Activated T-helper 17 cell treated with anti-CD3 and anti-CD28 coated beads, Interleukin-2, amount 50 U/mL, for 72 hours (primary cell): ENCODE measurements at regions not wholly inside any gene's neighbourhood (a gene's known extent, or its start where the extent isn't known, plus 50 kb on each side); places are given as distances from the start of the nearest gene placed in this dataset.
"Not testable (repeated sequence)": the region's sequence is repeated elsewhere in the genome, so short reads cannot be mapped to it uniquely, and the experiment has no call there.

Source experiments
- ATAC-seq: fragments of 150-1000 bp; cut with Tn5 transposase; replicated peaks from 2 replicates; pipeline ENCODE4 v1.10.0; 2021; ENCODE audit warnings: mild to moderate bottlenecking, moderate library complexity
- H3K27ac Mint-ChIP-seq: one replicate; pipeline ENCODE4 v1.8.0; 2022; ENCODE audit warnings: mixed read lengths
- H3K27me3 Mint-ChIP-seq: one replicate; pipeline ENCODE4 v1.8.0; 2022; ENCODE audit warnings: mixed read lengths
- H3K36me3 Mint-ChIP-seq: one replicate; pipeline ENCODE4 v1.8.0; 2022; ENCODE audit warnings: low read depth, mild to moderate bottlenecking, mixed read lengths
- H3K4me1 Mint-ChIP-seq: one replicate; pipeline ENCODE4 v1.8.0; 2022; ENCODE audit warnings: mixed read lengths
- H3K4me3 Mint-ChIP-seq: one replicate; pipeline ENCODE4 v1.8.0; 2022; ENCODE audit warnings: mild to moderate bottlenecking, mixed read lengths
- H3K9me3 Mint-ChIP-seq: one replicate; pipeline ENCODE4 v1.8.0; 2022; ENCODE audit warnings: mixed read lengths

DNA sequence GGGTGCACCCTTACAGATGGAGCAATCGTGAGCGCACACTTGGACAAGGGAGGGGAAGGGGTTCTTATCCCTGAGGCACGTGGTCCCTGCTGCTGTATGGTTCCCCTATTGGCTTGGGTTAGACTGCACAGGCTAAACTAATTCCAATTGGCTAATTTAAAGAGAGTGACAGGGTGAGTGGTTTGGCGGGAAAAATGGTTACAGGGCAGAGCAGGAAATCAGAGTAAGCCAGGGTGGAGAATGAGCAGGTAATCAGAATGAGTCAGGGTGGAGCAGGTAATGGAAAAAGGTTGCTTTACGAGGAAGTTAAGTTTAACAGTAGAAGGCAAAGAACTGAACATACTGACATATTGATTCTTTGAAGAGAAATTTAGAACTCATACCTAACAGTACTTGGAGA lies 49.8 kb upstream of the ST3GAL6 start:
- not testable (repeated sequence) for H3K9me3 Mint-ChIP-seq, H3K4me3 Mint-ChIP-seq, H3K36me3 Mint-ChIP-seq, ATAC-seq, H3K27ac Mint-ChIP-seq, H3K4me1 Mint-ChIP-seq
- H3K27me3 Mint-ChIP-seq = peaks cover 10% of the 10 kb centered on the region
